ENCODE measurements at regions not wholly inside any gene's neighbourhood (a gene's known extent, or its start where the extent isn't known, plus 50 kb on each side); places are given as distances from the start of the nearest gene placed in this dataset.

DNA sequence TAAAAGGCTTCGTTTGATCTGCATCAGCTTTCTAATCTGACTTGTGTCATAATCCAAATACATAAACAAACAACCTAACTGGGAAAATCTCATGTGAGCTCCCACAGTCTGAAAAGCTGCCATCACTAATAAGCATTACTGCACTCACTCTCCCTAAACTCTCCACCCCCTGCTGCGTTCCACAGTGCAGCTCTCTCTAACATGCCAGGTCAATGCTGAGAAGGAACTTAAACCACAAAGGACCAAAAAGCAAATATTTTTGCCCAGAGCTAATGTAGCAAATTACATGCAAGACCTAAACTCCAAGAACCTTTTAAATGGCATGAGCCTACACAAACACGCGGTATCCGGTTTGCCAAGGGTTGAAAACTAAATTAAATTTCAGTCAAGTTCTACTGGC, 542.3 kb upstream of the JARID2 start:
- intact Hi-C loops (cut with DNase I), result no loop called here
- DNase-seq, result no peak
- Histone ChIP-seq H3K9me3 (no peaks in the 10 kb centered on the region), H3K36me3 (no peaks in the 10 kb centered on the region), H3K27ac (no peak overlapping the region), H3K4me1 (peaks cover 0 to 24% (median 16%) of the 10 kb centered on the region in 4 donors), H3K27me3 (no peaks in the 10 kb centered on the region), H3K4me3 (no peak overlapping the region)
- TF ChIP-seq, protein P1, sequence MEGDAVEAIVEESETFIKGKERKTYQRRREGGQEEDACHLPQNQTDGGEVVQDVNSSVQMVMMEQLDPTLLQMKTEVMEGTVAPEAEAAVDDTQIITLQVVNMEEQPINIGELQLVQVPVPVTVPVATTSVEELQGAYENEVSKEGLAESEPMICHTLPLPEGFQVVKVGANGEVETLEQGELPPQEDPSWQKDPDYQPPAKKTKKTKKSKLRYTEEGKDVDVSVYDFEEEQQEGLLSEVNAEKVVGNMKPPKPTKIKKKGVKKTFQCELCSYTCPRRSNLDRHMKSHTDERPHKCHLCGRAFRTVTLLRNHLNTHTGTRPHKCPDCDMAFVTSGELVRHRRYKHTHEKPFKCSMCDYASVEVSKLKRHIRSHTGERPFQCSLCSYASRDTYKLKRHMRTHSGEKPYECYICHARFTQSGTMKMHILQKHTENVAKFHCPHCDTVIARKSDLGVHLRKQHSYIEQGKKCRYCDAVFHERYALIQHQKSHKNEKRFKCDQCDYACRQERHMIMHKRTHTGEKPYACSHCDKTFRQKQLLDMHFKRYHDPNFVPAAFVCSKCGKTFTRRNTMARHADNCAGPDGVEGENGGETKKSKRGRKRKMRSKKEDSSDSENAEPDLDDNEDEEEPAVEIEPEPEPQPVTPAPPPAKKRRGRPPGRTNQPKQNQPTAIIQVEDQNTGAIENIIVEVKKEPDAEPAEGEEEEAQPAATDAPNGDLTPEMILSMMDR (IDR thresholded peaks at IDR 0.05), result no peak
- TF ChIP-seq POLR2AphosphoS5 (IDR thresholded peaks at IDR 0.05) (no peak), EP300 (IDR thresholded peaks at IDR 0.05) (no peak)
- 92 to 93% methylated on average over 5 of the region's 5 CpGs for WGBS, 2 donors

DNA sequence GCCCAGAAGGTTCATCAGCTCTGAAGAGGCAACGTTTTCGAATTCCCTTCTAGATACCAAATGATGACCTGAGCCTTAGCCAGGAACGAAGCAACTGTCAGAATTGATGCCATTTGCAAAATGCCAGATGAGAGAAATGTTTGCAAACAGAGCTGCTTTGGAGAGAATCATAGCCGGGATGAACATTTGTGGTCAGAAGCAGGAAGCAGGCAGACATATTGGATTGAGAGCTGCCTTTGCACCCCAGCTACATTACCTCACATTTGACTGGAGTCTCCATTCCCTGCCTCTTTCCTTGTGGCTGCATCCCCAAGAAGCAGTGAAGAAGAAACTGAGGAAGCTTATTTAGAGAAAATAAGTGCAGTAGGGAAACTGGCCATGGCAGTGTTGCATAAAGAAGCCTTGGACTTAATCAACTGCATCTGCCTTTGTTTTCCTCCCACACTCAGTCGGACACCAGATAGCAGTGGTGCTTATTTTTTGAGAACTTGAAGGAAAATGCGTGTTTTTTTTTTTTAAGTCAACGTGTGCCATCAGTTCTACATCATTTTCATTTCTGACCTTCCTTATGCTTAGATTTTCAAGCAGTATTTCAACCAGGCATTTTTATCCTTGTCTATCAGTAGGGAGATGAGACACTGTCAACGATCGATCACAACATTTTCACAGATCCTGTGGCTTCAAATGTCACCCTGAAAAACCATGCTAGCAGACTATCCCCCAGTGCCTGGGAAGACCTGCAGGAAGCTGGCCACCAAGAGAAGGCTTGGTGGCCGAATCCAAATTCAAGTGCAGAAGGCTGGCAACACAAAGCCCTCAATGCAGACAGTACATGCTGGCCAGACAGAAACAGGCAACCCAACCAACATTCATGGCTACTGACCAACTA, 541.2 kb upstream of the JARID2 start:
- H3K9me3 ChIP-seq, result no peaks in the 10 kb centered on the region
- no peaks in the 10 kb centered on the region for H3K27me3 ChIP-seq
- no peak overlapping the region for H3K4me3 ChIP-seq
- peaks cover 0 to 24% (median 16%) of the 10 kb centered on the region in 4 donors for H3K4me1 ChIP-seq
- H3K36me3 ChIP-seq, result no peaks in the 10 kb centered on the region
- TF ChIP-seq POLR2A (IDR thresholded peaks at IDR 0.05) (no peak), POLR2AphosphoS5 (IDR thresholded peaks at IDR 0.05) (no peak), EP300 (IDR thresholded peaks at IDR 0.05) (no peak)
- TF ChIP-seq, protein P1 (IDR thresholded peaks at IDR 0.05), result no peak
- DNase-seq, result no peak
- intact Hi-C loops (cut with DNase I), result no loop called here
- WGBS, 2 donors, result 89 to 92% methylated on average over 10 of the region's 10 CpGs
- peak overlapping the region in 1 of 4 donors; percentile 57 for H3K27ac ChIP-seq

DNA sequence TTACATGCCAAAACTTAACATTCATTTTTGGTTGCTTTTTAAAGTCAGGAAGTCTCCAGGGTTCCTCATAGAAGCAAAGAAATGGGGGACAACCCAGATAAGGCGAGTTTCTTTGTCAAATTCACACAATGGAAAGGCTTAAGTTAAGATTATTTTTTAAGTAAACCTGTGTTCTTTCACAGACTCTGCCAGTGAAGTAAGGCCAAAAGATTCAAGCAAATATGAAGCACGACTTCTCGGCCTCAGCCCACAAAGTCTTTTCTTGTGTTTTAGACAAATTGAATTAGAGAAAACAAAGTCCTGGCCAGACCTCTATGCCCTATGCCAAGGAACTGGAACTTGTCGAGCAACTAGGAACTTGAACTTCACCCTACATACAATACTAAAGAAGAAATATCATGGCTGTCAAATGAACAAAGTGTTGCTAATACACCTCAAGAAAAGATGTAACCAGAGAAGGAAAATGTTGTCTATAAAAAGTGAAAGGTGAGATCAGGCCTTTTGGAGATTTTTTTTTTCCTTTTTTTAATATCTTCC, 540.0 kb upstream of the JARID2 start:
- Histone ChIP-seq H3K27ac (peak overlapping the region; percentile 29 to 67 (median 58)), H3K4me3 (no peak overlapping the region)
- TF ChIP-seq, protein P1 (IDR thresholded peaks at IDR 0.05), result no peak
- TF ChIP-seq POLR2AphosphoS5 (IDR thresholded peaks at IDR 0.05) (peak in 1 of 4 donors; percentile 13), EP300 (IDR thresholded peaks at IDR 0.05) (no peak), POLR2A (IDR thresholded peaks at IDR 0.05) (no peak)

DNA sequence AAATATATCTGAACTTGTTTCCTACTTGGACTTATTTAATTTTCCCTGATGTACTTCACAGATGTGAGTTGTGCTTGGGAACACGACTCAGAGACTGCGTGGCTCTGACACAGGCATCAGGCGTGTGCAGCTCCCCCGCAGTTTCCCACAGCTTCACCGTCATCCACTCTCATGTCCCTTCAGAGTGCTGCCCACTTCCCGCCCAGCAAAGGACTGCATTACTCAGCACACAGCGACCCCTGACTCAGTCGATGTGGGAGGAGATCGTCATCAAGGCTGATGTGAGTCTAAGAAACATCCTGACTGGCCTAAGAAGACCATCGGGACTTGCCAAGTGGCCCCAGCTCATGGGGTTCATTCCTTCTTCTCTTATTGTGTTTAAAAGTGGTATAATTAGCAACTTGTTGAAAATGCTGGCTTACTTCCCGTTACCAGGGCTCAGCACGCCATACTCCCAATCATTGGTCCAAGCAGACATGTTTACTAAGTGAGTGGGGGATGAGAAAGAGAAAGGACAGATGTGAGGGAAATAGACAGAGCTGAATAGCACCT, 539.4 kb upstream of the JARID2 start:
- Histone ChIP-seq H3K27me3 (no peaks in the 10 kb centered on the region), H3K9me3 (peaks cover 0 to 6% (median under 1%) of the 10 kb centered on the region in 4 donors), H3K4me1 (peaks cover 0 to 24% (median 16%) of the 10 kb centered on the region in 4 donors), H3K36me3 (no peaks in the 10 kb centered on the region), H3K27ac (peak overlapping the region; percentile 29 to 67 (median 58)), H3K4me3 (no peak overlapping the region)
- intact Hi-C loops (cut with DNase I), result no loop called here
- 75 to 79% methylated on average over 12 of the region's 12 CpGs for WGBS, 2 donors
- peak; percentile 84 for DNase-seq
- peak in 2 of 4 donors; percentile 47 to 86 for TF ChIP-seq EP300 (IDR thresholded peaks at IDR 0.05)
- TF ChIP-seq POLR2AphosphoS5 (IDR thresholded peaks at IDR 0.05), result peak in 2 of 4 donors; percentile 15 to 80
- TF ChIP-seq, protein P1 (IDR thresholded peaks at IDR 0.05), result no peak

More for the DNA sequence above, 540.0 kb upstream of the JARID2 start:
- peaks cover 0 to 24% (median 16%) of the 10 kb centered on the region in 4 donors for H3K4me1 ChIP-seq
- no peaks in the 10 kb centered on the region for H3K36me3 ChIP-seq
- 43 to 75% methylated on average over 4 of the region's 4 CpGs for WGBS, 2 donors
- intact Hi-C loops (cut with DNase I), result no loop called here
- H3K9me3 ChIP-seq, result peaks cover 0 to 6% (median under 1%) of the 10 kb centered on the region in 4 donors
- no peaks in the 10 kb centered on the region for H3K27me3 ChIP-seq
- DNase-seq, result no peak

Measured in sigmoid colon (tissue), 6 donors.